ENCODE measurements at regions not wholly inside any gene's neighbourhood (a gene's known extent, or its start where the extent isn't known, plus 50 kb on each side); places are given as distances from the start of the nearest gene placed in this dataset.

- TF ChIP-seq MLX (CRISPR knock-in tag; IDR thresholded peaks at IDR 0.05) (no peak), CREB1 (CRISPR knock-in tag; IDR thresholded peaks at IDR 0.05) (no peak), PREB (CRISPR knock-in tag; IDR thresholded peaks at IDR 0.05; ENCODE audit: borderline replicate concordance) (no peak), CTCF (IDR thresholded peaks at IDR 0.05) (no peak), JUN (CRISPR knock-in tag; IDR thresholded peaks at IDR 0.05) (no peak), MAX (CRISPR knock-in tag; IDR thresholded peaks at IDR 0.05) (no peak), USF1 (CRISPR knock-in tag; IDR thresholded peaks at IDR 0.05) (no peak), ELF4 (CRISPR knock-in tag; IDR thresholded peaks at IDR 0.05; ENCODE audit: low read depth) (no peak), SP1 (CRISPR knock-in tag; conservative IDR thresholded peaks at IDR 0.05) (no peak), ZNF281 (CRISPR knock-in tag; IDR thresholded peaks at IDR 0.05) (no peak)
Observed at GRCh38 chr6:165968408-165968807, 199.2 kb downstream of the TBXT start.
